Stimulated activated CD4-positive, alpha-beta T cell treated with anti-CD3 and anti-CD28 coated beads, Interleukin-15, amount 100 ng/mL, for 48 hours (primary cell): ENCODE measurements at regions not wholly inside any gene's neighbourhood (a gene's known extent, or its start where the extent isn't known, plus 50 kb on each side); places are given as distances from the start of the nearest gene placed in this dataset.
"Not testable (repeated sequence)": the region's sequence is repeated elsewhere in the genome, so short reads cannot be mapped to it uniquely, and the experiment has no call there.

Experiments used
- DNase-seq, 2 donors: peaks; one replicate each; pipeline ENCODE4 v3.0.0-alpha.2; 2020; ENCODE audit warnings: low read depth in 2 of 2

DNA sequence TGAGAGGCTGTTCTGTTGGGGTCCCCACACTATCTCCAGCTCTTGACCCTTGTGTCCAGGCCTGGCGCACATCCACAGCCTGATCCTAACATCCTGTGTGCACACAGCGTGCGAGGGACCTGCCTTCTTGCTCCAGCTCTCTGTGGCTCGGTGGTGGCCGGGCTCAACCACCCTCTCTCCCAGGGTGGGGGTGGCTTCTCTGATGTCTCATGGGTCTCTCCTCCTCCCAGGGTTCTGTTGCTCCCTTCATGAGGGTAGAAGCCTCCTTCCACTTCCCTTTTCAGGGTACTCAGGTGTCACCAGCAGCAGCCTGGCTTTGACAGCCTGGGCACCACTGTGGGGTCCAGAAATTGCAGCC lies 196.9 kb upstream of the RAB6C start:
- no peak for DNase-seq

DNA sequence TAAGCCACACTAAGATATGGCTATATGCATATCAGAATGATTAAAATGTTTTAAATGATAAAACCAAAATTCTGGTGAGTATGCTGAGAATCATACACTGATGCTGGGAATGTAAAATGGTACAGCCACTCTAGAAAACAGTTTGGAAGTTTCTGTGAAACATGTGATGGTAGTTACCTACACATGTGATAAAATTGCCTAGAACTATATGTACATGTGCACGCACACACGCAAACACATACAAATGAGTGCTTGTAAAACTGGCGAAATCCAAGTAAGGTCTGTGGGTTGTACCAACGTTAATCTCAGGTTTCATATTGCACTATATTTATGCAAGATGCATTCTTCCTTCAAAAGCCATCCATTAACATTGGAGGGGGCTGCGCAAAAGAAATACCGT lies 195.0 kb upstream of the RAB6C start:
- DNase-seq = no peak

DNA sequence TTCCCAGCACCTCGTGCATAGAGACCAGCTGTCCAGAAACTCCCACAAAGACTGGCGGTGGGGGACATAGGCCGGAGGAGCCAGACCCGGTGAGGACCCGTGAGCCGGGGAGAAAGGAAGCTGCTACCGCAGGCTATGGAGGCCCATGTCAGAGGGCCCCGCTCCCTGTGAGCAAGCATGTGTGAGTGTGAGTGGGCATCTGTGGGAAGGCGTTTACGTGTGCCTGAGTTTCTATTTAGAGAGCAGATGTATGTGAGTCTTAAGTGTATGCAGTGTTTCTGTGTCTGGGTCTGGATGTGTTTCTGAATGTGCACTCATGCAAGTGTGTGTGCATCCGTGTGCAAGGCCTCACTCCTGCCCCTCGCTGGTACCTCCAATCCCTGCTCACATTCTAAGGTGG lies 187.8 kb upstream of the RAB6C start:
- DNase-seq = no peak

DNA sequence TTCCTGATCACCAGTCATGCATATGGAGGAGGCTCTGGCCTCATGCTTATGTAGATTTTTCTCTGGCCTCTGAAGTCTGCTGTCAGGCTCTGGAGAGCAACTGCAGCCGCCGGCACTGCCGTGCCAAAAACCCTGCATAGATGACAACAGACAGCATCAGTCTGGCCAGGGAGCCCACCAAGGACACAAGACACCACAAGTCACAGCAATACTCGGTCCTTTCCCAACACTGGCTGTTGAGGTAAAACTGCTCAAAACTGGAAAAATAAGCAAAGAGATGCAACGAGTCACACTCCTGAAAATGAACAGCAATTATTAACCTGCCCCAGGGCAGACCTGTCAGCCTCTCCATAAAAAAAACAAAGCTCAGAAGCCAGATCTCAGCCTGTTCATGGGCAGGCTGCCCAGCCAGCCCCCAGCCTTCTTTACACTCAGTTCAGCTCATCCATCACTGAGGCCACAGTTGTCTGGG lies 186.0 kb upstream of the RAB6C start:
- no peak for DNase-seq

DNA sequence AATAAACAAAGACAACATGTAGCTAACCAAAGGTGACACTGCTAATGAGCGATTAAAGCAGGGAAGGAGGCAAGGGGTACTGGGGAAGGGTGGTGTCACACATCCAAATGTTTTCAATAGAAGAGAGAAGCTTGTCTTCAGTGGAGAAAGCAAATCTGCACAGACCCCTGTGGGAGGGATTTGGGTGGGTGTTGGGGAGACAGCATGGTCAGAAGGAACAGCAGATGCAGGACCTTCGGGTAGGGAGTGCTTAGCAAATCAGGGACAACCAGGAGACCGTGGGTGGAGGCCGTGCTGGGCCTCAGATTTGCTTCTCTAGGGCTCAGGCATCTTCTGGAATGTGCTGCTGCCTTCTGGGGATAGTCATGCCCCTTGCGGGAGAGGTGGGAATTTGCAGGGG lies 185.3 kb upstream of the RAB6C start:
- DNase-seq = no peak

DNA sequence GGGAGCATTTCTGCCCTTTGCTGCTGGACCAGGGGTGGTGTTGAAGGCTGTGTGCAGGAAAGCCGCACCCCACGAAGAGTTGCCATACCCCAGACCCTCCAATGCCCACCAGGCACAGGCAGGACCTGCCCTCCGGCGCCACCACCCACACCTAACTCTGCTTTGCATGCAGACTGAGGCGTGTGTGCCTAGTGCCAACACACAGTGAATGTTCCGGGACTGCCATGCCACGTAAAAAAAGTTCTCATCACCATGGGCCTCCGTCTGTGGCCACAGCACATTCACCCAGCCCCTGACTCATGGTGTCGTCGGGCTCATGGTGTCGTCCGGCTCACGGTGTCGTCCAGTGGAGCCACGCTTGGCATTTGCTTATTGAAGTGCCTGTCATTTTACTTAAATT lies 184.9 kb upstream of the RAB6C start:
- DNase-seq = no peak

DNA sequence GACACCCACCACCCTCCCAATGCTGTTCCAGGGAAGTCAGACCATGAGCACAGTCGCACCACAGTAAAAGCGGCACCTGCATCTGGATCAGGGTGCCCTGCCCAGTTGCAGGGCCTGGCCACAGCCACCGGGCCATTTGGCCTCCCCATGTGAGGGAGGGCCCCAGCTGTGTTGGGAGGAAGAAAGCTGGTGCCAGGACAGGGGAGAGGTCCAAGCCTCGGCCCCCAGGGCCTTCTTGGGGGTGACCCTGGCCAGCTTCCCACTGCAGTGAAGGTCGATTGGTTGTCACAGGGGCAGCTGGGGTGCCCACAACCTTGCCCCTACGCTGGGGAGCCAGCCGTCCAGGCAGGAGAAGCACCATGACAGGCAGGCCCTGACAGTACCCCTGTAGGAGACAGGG lies 183.2 kb upstream of the RAB6C start:
- no peak for DNase-seq

DNA sequence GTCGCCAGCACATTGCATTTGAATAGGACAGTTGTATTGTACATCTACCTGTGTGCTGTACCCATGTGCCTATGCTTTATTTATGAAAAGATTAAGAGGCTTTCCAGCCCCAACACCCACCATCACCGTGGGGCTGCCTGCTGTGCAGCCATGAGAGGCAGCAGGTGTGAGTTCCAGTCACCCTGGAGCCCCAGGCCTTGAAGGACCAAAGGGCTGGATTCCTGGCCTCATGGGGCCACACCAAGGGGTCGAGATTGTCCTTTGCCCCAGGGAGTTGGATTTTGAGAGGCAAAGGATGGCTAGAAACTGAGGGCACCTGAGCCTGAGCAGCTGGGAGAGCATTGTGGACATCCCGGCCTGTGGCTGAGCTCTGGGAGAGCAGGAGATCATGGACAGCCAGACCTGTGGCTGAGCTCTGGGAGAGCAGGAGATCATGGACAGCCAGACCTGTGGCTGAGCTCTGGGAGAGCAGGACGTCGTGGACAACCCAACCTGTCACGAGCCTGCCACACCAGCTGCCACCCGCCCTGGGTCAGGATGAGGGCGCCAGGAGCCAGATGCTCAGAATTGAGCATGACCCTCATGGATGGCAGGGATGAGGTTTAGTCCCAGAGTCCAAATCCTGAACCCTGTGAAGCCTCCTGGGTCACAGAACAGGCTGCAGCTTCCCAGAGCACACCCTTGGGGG lies 182.5 kb upstream of the RAB6C start:
- DNase-seq = no peak

DNA sequence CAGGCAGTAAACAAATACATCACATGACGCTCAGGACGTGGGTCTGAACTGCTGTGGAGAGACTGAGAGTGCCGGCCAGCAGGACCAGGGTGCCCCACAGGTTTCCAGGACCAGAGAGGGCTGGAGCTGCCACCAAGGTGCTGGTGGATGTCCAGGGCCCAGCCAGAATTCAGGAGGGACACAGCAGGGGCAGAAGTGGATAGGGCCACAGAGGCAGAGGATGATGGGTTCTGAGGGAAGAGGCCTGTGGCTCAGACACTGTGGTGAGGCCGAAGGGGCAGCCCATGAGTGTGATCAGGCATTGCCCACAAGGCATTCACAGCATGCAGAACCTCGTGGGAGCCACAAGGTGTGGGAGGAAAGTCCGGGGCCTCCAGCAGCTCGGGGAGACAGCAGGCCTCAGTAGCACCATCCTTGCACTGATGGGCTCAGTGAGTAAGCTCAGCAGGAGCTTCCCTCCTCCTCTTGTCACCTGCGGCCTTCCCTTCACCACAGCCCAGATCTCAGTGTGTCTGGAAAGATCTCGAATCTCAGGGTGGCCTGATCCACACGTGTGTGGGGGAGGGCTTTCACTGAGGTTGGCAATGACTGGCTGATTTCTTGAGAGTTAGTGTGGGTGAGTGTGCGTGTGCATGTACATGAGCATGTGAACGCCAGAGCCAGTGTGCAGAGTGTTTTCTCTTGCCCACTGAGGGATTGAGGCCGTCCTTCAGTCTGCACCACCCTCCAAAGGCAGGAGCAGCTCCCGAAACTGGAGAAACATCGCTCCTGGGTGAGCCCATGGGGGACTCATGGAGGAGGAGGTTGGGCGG lies 181.8 kb upstream of the RAB6C start:
- DNase-seq = no peak

DNA sequence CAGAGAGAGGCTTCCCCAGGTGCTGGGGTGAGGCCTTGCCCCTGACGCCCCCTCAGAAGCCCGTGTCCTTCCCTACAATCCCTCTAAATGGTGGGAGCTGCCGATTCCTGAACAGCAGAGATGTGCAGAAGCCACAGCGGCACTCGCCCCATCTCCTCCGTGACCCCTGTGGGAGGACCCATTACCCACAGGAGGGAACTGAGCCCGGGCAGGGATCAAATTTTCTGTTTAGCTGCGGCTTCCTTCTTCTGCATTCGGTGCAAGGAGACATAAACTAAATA lies 181.2 kb upstream of the RAB6C start:
- no peak for DNase-seq

DNA sequence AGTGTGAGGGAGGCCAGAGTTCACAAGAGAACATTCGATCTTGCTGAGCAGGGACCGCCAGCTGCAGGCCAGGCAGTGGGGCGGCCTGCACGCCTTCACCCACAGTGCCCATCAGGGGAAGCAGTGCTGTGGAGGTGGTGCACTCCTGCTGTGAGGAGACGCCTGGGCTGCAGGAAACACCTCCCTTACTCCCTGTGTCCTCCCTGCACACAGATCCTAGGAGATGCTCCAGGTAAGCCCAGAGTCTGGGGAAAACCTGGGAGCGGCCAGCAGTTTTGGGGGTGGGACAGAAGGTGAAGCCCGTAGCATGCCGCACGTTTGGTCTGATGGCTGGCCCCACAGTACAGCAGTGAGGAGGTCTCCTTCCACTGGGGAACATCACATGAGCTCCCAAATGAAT lies 180.8 kb upstream of the RAB6C start:
- no peak for DNase-seq

DNA sequence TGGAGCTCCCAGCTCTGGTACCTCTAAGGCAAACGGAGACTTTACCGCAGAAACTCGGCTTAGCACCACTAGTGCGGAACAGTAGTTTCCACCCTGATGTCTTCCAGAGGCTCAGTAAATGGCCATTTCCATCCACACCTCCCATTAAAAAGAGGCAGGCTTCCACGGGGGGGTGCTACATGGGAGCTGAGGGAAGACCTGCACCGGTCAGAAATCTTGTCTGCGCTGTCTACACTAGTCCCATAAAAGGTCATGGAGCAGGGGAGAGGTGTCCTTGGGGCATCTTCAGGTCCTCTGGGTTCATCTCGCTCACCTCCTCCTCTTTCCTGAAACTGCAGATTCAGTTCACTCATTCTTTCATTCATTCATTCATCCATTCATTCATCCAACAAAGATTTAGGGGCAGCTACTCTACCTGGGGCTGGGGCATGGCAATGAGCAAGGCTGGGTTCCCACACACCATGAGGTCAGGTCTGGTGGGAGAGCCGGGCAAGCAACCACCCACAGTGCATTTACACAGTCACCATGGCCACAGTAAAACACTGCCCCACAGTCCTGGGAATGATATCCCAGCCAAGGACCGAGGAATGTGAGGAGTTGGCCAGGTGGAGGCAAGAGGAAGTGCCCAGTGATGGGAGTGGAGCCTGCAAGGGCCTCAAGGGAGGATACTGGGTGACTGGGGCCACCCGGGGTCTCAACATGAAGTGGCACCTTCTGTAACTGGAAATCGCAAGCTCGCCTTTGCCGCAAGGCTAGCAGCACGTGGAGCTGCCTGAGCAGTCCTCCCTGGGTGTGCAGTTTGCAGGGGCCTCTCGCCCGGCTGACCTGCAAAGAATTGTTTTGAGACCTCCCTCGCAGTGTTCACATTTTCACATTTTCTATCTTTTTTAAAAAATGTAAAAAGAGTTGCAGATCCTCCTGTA lies 180.2 kb upstream of the RAB6C start:
- no peak for DNase-seq

DNA sequence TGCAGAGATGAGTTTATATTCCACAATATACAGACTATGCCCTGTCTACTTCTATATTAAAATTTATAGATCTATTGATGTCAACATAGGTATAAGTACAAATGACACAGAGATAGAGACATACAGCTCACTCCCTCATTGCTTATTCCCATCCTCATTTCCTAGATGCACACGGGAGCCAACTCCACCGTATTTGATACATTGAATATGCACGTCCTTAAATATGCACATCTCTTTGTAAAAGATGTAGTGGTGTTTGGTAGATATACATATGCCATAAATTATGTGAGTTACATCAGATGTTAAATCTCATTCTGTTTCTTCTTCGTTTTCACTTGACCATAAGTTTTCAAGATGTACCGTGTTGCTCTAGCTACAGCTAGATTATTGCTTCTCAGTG lies 179.2 kb upstream of the RAB6C start:
- no peak for DNase-seq

DNA sequence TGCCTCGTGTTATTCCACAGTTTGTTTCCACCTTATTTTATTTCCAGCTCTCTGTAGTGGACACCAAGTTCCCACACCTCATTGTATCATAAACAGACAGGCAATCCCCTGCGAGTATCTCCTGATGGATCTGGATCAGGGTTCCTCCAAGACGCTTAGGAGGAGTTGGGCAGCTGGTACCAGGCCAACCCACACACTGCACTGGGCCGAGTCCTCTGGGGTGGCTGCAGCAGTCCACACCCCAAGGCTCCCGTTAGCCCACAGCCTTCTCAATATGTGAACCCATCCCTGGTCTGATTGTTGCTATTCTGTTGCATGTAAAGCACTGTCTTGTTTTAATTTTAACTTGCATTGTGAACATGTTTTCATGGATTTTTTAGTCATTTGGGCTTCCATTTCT lies 178.8 kb upstream of the RAB6C start:
- no peak for DNase-seq

DNA sequence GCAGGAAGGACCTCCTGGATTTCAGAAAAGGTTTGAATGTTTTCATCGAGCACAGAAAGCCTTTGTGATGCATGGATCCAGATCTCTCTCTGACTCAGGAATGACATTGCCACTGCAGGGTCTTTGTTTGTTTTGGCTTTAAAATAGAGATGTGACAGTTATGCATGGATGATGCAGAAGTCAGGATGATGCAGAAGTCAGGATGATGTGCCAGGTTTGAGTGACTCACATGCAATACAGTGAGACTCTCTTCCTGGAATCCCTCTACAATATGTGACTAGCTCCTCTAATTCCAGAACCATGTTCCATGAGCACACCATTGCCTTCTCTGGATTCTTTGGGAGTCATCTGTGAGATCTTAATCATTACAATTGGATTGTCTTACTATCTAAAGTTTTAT lies 177.9 kb upstream of the RAB6C start:
- DNase-seq = no peak

DNA sequence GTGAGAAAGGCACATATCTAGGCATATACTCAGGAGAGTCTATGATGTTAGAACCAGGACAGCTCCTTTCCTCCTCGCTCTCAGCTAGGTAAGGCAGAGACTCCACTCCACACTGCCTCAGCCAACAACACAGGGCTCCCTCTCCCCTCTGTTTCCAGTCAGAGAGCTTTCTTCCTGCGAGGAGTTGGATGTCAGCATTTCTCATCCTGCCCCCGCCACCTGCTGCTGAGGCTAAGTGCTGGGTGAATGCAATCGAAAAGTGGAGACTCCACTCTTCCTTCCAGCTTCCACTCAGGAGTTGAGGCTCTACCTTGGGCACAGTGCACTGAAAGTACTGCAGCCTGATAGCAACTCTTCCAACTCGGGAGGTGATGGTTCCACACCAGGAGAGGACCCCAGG lies 177.2 kb upstream of the RAB6C start:
- no peak for DNase-seq

DNA sequence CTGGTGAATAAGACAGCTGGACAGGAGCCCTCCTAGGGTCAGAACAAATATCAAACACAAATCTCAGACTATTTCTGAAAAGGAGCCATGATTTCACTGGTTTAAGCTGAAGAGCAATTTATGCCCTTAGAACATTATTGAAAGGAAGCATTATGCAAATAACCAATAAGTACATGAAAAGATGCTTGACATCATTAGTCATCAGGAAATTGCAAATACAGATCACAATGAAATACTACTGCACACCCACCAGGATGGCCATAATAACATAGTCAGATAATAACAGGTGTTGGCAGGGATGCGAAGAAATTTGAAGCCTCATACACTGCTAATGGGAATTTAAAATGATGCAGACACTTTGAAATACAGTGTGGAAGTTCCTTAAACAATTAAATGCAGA lies 176.4 kb upstream of the RAB6C start:
- no peak for DNase-seq

DNA sequence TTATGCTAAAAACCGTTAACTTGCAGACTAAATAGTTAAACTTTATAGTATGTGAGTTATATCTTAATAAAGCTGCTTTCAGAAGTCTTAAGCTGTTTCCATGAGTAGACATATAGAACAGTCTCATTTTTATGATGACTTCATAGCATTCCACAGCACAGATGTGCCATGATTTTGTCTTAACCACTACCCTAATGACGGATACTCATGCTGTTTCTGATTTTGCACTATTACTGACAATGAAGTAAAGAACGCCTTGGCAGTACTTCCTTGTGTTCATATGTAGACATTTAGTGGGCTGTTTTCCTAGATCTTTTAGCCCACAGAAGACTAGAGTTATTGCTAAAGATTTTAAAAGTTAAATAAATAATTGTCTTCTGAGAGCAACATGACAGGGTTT lies 175.6 kb upstream of the RAB6C start:
- DNase-seq = no peak

DNA sequence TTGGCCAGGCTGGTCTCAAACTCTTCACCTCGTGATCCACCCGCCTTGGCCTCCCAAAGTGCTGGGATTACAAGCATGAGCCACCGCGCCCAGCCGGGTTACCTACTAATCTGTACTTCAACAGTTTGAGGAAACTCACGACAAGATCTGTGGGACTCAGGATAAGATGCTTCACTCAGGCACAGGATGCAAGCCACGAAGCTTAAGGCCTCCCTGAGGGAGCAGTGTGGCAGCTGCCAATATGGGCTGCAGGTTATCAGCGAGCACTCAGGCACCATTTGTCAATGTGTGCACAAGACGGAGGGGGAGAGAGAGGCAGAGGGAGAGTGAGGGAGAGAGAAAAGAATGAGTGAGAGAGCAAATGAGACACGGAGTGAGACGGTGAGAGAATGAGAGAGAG lies 173.6 kb upstream of the RAB6C start:
- DNase-seq = no peak

DNA sequence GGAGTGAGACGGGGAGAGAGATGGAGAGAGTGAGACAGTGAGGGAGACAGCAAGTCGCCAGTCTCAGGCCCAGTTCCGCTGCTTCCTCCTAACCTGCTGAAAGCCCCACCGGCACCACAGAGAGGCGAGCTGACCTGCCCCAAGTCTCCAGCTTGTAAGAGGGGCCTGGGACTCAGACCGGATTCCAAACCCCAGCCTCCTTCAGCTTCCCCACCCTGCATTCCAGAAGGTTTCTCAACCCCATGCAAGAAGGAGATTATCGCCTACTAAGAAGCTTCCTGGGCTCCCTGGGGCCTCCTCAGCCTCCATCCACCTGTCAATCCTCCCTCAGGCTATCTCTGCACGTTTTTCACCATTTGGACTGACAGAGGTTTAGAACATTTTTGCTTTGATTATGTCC lies 173.1 kb upstream of the RAB6C start:
- no peak for DNase-seq

DNA sequence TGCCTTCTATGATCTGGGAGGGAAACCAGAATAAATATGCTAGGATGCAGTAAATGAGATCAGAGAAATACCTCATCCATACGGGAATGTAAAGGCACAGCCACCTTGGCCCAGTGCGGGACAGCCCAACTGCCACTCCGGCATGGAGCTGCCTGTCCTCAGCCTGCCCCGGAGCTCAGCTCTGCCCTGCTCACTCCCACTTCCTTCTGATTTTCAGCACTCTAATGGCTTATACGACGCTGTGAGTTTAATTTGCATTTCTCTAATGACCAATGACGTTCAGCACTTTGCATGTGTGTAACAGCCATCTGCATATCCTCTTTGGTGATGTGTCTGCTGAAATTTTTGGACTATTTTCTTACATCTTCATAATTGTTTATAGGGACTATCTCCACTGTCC lies 172.5 kb upstream of the RAB6C start:
- DNase-seq = no peak

DNA sequence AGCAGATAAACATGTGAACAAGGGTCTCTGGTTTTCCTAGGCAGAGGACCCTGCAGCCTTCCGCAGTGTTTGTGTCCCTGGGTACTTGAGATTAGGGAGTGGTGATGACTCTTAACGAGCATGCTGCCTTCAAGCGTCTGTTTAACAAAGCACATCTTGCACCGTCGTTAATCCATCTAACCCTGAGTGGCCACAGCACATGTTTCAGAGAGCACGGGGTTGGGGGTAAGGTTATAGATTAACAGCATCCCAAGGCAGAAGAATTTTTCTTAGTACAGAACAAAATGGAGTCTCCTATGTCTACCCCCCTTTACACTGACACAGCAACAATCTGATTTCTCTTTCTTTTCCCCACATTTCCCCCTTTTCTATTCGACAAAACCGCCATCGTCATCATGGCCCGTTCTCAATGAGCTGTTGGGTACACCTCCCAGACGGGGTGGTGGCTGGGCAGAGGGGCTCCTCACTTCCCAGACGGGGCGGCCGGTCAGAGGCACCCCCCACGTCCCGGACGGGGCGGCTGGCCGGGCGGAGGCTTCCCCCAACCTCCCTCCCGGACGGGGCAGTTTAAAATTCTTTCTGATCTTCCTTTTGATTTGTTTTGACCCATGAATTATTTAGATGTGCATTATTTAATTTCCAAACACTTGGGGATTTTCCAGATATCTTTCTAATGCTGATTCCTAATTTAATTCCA lies 171.7 kb upstream of the RAB6C start:
- not testable (repeated sequence) for DNase-seq
